ENCODE measurements at regions not wholly inside any gene's neighbourhood (a gene's known extent, or its start where the extent isn't known, plus 50 kb on each side); places are given as distances from the start of the nearest gene placed in this dataset.

DNA sequence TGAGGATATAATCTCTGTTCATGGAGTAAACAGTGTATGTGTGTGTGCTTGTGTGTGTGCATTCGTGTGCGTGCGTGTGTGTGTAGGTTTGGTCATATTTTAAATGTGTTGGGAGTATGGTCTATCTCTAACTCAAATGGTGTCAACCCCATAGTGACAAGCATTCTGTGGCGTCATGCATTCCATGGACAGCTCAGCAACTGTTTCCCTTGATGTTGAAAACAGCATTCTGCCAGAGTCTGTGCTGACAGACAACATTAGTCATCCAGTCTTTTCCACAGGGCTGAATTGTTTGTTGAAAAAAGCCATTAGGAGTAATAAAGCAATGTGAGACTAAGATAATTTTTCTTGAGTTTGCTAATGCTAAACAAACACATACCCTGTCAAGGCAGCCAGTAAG lies 706.6 kb downstream of the PCDH19 start:
- H3K9me3 Mint-ChIP-seq (ENCODE audit: unreplicated experiment), result no peaks in the 10 kb centered on the region
- H3K36me3 Mint-ChIP-seq (ENCODE audit: low read depth, unreplicated experiment), result no peaks in the 10 kb centered on the region
- H3K4me1 Mint-ChIP-seq (ENCODE audit: unreplicated experiment), result no peaks in the 10 kb centered on the region
- no peak for TF ChIP-seq CTCF (IDR thresholded peaks at IDR 0.05; ENCODE audit: unreplicated experiment)
- no peak overlapping the region for H3K27ac Mint-ChIP-seq (ENCODE audit: unreplicated experiment)
- no peak for DNase-seq (ENCODE audit: low spot score)
- no peaks in the 10 kb centered on the region for H3K27me3 Mint-ChIP-seq (ENCODE audit: unreplicated experiment)
- H3K4me3 Mint-ChIP-seq (ENCODE audit: unreplicated experiment), result no peak overlapping the region

DNA sequence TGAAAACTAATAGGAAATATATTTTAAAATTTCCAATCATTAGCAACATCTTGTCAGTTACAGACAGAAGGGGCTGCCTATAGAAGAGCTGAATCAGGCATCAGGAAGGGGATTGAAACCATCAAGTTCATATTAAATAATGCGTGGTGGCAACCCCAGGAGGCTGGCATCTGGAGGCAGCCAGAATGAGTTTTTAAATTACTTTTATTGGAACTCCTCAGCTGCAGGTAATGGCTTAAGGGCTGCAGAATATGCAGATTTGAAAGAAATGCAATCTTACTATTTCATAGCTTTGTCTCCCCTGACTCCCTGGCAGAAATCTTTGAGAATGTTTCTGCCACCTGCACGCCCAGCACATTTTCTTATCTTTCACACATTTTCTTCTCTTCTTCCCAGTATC lies 711.6 kb downstream of the PCDH19 start:
- H3K4me1 Mint-ChIP-seq (ENCODE audit: unreplicated experiment), result no peaks in the 10 kb centered on the region
- H3K36me3 Mint-ChIP-seq (ENCODE audit: low read depth, unreplicated experiment), result no peaks in the 10 kb centered on the region
- no peaks in the 10 kb centered on the region for H3K9me3 Mint-ChIP-seq (ENCODE audit: unreplicated experiment)
- H3K27ac Mint-ChIP-seq (ENCODE audit: unreplicated experiment), result no peak overlapping the region
- no peak for TF ChIP-seq CTCF (IDR thresholded peaks at IDR 0.05; ENCODE audit: unreplicated experiment)
- H3K27me3 Mint-ChIP-seq (ENCODE audit: unreplicated experiment), result no peaks in the 10 kb centered on the region
- no peak for DNase-seq (ENCODE audit: low spot score)
- H3K4me3 Mint-ChIP-seq (ENCODE audit: unreplicated experiment), result no peak overlapping the region

DNA sequence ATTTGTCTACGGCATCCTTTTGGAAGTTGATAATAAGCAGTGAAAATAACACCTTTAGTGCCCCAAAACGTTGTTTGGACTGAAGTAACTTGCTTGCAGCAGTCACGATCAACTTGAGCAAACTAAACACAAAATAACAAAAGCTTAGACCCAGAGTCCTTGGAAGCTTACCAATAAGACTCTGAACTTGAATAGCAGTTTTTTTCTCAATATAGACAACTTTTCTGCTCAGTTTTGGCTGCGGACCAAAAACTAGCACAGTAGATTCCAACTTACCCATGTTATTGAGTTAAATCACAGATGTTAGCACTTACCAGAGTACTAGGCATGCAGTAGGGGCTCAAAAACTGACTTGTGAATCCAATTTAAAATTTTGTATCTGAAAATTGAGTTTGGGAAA lies 746.9 kb downstream of the PCDH19 start:
- H3K9me3 Mint-ChIP-seq (ENCODE audit: unreplicated experiment), result no peaks in the 10 kb centered on the region
- H3K4me1 Mint-ChIP-seq (ENCODE audit: unreplicated experiment), result no peaks in the 10 kb centered on the region
- no peak for DNase-seq (ENCODE audit: low spot score)
- no peak overlapping the region for H3K27ac Mint-ChIP-seq (ENCODE audit: unreplicated experiment)
- TF ChIP-seq CTCF (IDR thresholded peaks at IDR 0.05; ENCODE audit: unreplicated experiment), result no peak
- no peak overlapping the region for H3K4me3 Mint-ChIP-seq (ENCODE audit: unreplicated experiment)
- H3K36me3 Mint-ChIP-seq (ENCODE audit: low read depth, unreplicated experiment), result no peaks in the 10 kb centered on the region
- no peaks in the 10 kb centered on the region for H3K27me3 Mint-ChIP-seq (ENCODE audit: unreplicated experiment)

- no peak for DNase-seq (ENCODE audit: low spot score)
- Mint-ChIP-seq H3K27ac (ENCODE audit: unreplicated experiment) (no peak overlapping the region), H3K9me3 (ENCODE audit: unreplicated experiment) (no peaks in the 10 kb centered on the region), H3K4me3 (ENCODE audit: unreplicated experiment) (no peak overlapping the region), H3K27me3 (ENCODE audit: unreplicated experiment) (no peaks in the 10 kb centered on the region), H3K36me3 (ENCODE audit: low read depth, unreplicated experiment) (no peaks in the 10 kb centered on the region), H3K4me1 (ENCODE audit: unreplicated experiment) (no peaks in the 10 kb centered on the region)
- no peak for TF ChIP-seq CTCF (IDR thresholded peaks at IDR 0.05; ENCODE audit: unreplicated experiment)
These were observed 755.9 kb downstream of the PCDH19 start for GRCh38 chrX:99654188-99654587.

- no peaks in the 10 kb centered on the region for H3K36me3 Mint-ChIP-seq (ENCODE audit: low read depth, unreplicated experiment)
- H3K4me1 Mint-ChIP-seq (ENCODE audit: unreplicated experiment), result no peaks in the 10 kb centered on the region
- no peaks in the 10 kb centered on the region for H3K27me3 Mint-ChIP-seq (ENCODE audit: unreplicated experiment)
- no peak for TF ChIP-seq CTCF (IDR thresholded peaks at IDR 0.05; ENCODE audit: unreplicated experiment)
- H3K9me3 Mint-ChIP-seq (ENCODE audit: unreplicated experiment), result no peaks in the 10 kb centered on the region
- DNase-seq (ENCODE audit: low spot score), result no peak
- H3K4me3 Mint-ChIP-seq (ENCODE audit: unreplicated experiment), result no peak overlapping the region
- no peak overlapping the region for H3K27ac Mint-ChIP-seq (ENCODE audit: unreplicated experiment)
These were observed 756.7 kb downstream of the PCDH19 start for GRCh38 chrX:99653352-99653751.

Measured in endothelial cell (in vitro differentiated cells).